ENCODE measurements at regions not wholly inside any gene's neighbourhood (a gene's known extent, or its start where the extent isn't known, plus 50 kb on each side); places are given as distances from the start of the nearest gene placed in this dataset.

DNA sequence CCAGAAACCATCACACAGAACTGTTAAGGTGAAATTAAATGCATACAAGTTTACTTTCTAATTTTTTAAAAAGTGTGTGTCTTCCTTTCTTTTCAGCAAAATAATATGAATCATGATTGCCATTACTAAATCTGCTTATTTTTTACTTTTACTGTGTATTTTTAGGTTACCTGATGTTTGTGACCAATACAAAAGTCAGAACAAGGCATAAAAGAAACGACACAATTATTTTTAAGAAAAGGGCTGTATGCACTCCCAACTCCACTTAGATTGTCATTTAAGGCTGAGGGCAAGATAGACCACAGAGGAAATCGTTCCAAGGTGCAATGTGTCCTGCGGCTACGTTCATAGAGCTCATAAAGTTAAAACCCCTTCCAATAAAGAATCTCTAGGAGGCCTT is 797.0 kb downstream of the TDRD15 start:
- DNase-seq (ENCODE audit: extremely low read depth, insufficient read length): no peak
- Histone ChIP-seq H3K36me3 (ENCODE audit: control insufficient read depth, insufficient read depth, low read length) (no peaks in the 10 kb centered on the region), H3K4me3 (replicated peaks; ENCODE audit: low read depth, low read length) (no peak overlapping the region), H3K27me3 (replicated peaks; ENCODE audit: control insufficient read depth, insufficient read depth, low read length) (no peaks in the 10 kb centered on the region)
- TF ChIP-seq, protein P1, sequence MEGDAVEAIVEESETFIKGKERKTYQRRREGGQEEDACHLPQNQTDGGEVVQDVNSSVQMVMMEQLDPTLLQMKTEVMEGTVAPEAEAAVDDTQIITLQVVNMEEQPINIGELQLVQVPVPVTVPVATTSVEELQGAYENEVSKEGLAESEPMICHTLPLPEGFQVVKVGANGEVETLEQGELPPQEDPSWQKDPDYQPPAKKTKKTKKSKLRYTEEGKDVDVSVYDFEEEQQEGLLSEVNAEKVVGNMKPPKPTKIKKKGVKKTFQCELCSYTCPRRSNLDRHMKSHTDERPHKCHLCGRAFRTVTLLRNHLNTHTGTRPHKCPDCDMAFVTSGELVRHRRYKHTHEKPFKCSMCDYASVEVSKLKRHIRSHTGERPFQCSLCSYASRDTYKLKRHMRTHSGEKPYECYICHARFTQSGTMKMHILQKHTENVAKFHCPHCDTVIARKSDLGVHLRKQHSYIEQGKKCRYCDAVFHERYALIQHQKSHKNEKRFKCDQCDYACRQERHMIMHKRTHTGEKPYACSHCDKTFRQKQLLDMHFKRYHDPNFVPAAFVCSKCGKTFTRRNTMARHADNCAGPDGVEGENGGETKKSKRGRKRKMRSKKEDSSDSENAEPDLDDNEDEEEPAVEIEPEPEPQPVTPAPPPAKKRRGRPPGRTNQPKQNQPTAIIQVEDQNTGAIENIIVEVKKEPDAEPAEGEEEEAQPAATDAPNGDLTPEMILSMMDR (IDR thresholded peaks at IDR 0.05; ENCODE audit: insufficient read depth, low read length, poor library complexity, severe bottlenecking): no peak

DNA sequence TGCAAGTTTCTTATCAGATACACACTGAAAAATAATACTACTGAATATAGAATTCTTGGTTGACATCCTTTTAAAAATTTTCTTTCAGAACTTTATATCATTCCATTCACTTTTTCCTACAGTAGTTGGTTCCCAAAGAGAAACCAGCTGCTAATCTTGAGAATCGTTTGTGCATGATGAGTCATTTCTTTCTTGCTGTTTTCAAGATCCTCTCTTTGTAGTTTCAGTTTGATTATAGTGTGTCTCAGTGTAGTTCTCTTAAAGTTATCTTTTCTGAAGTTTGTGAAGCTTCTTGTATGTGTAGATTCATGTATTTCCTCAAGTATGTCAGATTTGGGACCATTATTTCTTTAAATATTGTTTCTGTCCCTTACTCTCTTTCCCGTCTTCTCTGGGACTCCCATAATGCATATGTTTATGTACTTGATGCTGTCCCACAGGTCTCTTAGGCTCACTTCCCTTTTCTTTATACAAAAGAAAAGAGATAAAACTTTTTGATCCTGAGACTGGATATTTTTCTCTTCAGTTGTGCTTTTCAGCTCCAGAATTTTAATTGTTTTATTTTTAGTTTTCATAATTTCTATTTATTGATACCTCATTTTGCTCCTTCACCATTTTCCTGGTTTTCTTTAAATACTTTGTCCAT is 801.0 kb downstream of the TDRD15 start:
- Histone ChIP-seq H3K36me3 (ENCODE audit: control insufficient read depth, insufficient read depth, low read length) (no peaks in the 10 kb centered on the region), H3K4me3 (replicated peaks; ENCODE audit: low read depth, low read length) (no peak overlapping the region), H3K27me3 (replicated peaks; ENCODE audit: control insufficient read depth, insufficient read depth, low read length) (no peaks in the 10 kb centered on the region)
- DNase-seq (ENCODE audit: extremely low read depth, insufficient read length): no peak
- TF ChIP-seq, protein P1 (IDR thresholded peaks at IDR 0.05; ENCODE audit: insufficient read depth, low read length, poor library complexity, severe bottlenecking): no peak

DNA sequence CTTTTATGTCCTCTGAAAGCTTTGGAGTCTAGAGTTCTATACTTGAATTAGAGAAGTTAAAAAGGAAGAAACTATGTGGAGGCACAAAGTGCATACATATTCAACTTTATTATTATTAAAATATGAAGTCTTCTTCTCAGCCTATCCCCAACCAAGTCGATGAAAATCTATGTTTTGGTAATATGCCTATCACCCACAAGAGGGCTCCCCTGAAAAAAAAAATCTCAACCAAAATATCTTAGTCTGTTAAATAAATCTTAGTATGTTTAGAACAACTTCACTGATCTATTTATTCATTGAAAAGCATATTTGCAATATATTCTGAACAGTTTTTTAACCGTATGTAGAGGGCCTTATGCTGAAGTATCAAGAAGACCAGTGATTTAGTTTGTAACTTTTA is 804.5 kb downstream of the TDRD15 start:
- no peak overlapping the region for H3K4me3 ChIP-seq (replicated peaks; ENCODE audit: low read depth, low read length)
- H3K36me3 ChIP-seq (ENCODE audit: control insufficient read depth, insufficient read depth, low read length): no peaks in the 10 kb centered on the region
- TF ChIP-seq, protein P1 (IDR thresholded peaks at IDR 0.05; ENCODE audit: insufficient read depth, low read length, poor library complexity, severe bottlenecking): no peak
- no peak for DNase-seq (ENCODE audit: extremely low read depth, insufficient read length)
- no peaks in the 10 kb centered on the region for H3K27me3 ChIP-seq (replicated peaks; ENCODE audit: control insufficient read depth, insufficient read depth, low read length)

- no peak for DNase-seq (ENCODE audit: extremely low read depth, insufficient read length)
- Histone ChIP-seq H3K4me3 (replicated peaks; ENCODE audit: low read depth, low read length) (no peak overlapping the region), H3K27me3 (replicated peaks; ENCODE audit: control insufficient read depth, insufficient read depth, low read length) (no peaks in the 10 kb centered on the region), H3K36me3 (ENCODE audit: control insufficient read depth, insufficient read depth, low read length) (no peaks in the 10 kb centered on the region)
- TF ChIP-seq, protein P1 (IDR thresholded peaks at IDR 0.05; ENCODE audit: insufficient read depth, low read length, poor library complexity, severe bottlenecking): no peak
These were observed 806.5 kb downstream of the TDRD15 start for GRCh38 chr2:21930226-21930625.

DNA sequence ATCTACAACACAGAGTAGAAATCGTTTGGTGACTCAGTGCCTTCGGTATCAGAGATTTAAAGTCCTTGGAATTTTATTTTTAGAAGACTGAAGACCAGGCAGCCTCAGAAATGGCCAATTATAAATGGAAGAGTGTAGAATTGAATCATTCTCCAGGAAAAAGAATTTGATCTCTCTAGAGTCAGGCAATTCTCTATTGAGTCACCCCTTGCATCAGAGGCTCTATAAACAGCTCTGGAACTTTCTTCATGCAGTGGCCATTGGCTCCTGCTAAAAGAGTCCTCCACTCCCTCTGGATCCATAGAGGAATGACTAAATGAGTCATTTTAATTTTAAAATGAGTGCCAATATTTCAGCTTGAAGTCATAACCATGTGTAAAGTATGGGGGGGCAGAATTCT is 816.2 kb downstream of the TDRD15 start:
- TF ChIP-seq, protein P1 (IDR thresholded peaks at IDR 0.05; ENCODE audit: insufficient read depth, low read length, poor library complexity, severe bottlenecking): no peak
- Histone ChIP-seq H3K4me3 (replicated peaks; ENCODE audit: low read depth, low read length) (no peak overlapping the region), H3K27me3 (replicated peaks; ENCODE audit: control insufficient read depth, insufficient read depth, low read length) (no peaks in the 10 kb centered on the region), H3K36me3 (ENCODE audit: control insufficient read depth, insufficient read depth, low read length) (no peaks in the 10 kb centered on the region)
- no peak for DNase-seq (ENCODE audit: extremely low read depth, insufficient read length)

DNA sequence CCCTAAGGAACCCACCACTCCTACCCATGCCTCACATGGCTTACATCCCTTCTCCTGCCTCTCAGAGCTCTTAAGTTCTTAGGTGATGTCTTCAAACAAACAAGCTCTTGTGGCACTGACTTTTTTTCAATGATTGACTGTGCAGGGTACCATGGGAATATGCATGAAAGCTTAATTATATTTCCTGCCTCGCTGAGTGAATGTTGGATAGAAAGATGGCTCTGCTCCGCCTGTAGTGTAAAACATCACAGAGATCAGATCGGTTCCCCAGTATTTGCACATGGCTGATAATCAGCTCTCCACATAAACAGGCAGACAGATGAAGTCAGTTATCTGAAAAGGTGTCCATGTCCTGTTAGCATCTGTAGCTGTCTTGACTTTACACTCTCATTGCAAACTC is 820.8 kb downstream of the TDRD15 start:
- DNase-seq (ENCODE audit: extremely low read depth, insufficient read length): no peak
- H3K4me3 ChIP-seq (replicated peaks; ENCODE audit: low read depth, low read length): no peak overlapping the region
- no peaks in the 10 kb centered on the region for H3K27me3 ChIP-seq (replicated peaks; ENCODE audit: control insufficient read depth, insufficient read depth, low read length)
- TF ChIP-seq, protein P1 (IDR thresholded peaks at IDR 0.05; ENCODE audit: insufficient read depth, low read length, poor library complexity, severe bottlenecking): no peak
- no peaks in the 10 kb centered on the region for H3K36me3 ChIP-seq (ENCODE audit: control insufficient read depth, insufficient read depth, low read length)
